Loucy (cell line): ENCODE measurements at regions not wholly inside any gene's neighbourhood (a gene's known extent, or its start where the extent isn't known, plus 50 kb on each side); places are given as distances from the start of the nearest gene placed in this dataset.

Experiments
- EZH2phosphoT487 ChIP-seq: fragments of 200-600 bp; IDR thresholded peaks from 2 replicates; pipeline ENCODE4 v1.6.1; 2018; ENCODE audit warnings: antibody characterized with exemption, mild to moderate bottlenecking, moderate library complexity, borderline replicate concordance
- TF ChIP-seq, protein P1 (sequence below): fragments of 200-600 bp; sonication (generic); conservative IDR thresholded peaks from 2 replicates; pipeline ENCODE4 v1.5.1; 2014; ENCODE audit warnings: mild to moderate bottlenecking, antibody characterized with exemption, low read length

DNA sequence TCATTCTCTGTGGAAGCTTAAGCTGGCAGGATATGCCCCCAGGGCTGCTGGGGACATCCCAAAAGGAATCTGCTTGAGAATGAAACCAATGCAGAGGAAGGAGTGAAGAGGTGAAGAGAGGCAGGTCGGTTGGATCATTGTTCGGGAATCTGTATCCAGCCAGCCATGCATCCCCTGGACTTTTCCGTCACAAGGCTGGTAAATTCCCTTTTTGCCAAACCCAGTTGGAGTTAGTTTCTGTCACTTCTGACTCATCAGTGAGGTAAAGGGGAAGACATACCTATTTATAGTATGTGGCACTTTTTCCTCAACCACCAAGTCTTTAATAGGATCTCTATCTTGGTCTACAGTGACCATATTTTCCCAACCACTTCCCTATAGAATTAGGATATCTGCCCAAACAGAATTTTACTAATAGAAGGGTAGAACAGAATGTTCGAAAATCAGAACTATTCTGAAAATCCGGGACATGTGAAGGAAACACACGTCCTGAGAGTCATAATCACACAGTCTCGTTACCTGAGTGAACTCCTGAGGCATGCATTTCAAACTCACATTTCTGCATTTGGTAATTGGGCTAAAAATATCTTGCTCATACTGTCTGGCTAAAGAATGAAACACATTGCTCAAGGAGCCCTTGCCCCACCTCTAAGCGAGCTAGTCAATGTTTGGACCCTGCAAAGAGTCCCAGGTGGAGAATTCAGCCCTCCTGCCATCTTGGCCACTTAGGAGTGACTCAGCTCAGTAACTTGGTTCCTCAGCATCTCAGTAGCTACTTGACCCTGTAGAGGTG, 289.7 kb upstream of the ADAMTS9 start:
- no peak for TF ChIP-seq EZH2phosphoT487
- TF ChIP-seq, protein P1, sequence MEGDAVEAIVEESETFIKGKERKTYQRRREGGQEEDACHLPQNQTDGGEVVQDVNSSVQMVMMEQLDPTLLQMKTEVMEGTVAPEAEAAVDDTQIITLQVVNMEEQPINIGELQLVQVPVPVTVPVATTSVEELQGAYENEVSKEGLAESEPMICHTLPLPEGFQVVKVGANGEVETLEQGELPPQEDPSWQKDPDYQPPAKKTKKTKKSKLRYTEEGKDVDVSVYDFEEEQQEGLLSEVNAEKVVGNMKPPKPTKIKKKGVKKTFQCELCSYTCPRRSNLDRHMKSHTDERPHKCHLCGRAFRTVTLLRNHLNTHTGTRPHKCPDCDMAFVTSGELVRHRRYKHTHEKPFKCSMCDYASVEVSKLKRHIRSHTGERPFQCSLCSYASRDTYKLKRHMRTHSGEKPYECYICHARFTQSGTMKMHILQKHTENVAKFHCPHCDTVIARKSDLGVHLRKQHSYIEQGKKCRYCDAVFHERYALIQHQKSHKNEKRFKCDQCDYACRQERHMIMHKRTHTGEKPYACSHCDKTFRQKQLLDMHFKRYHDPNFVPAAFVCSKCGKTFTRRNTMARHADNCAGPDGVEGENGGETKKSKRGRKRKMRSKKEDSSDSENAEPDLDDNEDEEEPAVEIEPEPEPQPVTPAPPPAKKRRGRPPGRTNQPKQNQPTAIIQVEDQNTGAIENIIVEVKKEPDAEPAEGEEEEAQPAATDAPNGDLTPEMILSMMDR, result no peak
